Putamen (tissue), 1 donor: ENCODE measurements at regions not wholly inside any gene's neighbourhood (a gene's known extent, or its start where the extent isn't known, plus 50 kb on each side); places are given as distances from the start of the nearest gene placed in this dataset.

Source experiments
- DNase-seq: peaks from one replicate; pipeline ENCODE4 v3.0.0-alpha.2; 2016; ENCODE audit warnings: low spot score

DNA sequence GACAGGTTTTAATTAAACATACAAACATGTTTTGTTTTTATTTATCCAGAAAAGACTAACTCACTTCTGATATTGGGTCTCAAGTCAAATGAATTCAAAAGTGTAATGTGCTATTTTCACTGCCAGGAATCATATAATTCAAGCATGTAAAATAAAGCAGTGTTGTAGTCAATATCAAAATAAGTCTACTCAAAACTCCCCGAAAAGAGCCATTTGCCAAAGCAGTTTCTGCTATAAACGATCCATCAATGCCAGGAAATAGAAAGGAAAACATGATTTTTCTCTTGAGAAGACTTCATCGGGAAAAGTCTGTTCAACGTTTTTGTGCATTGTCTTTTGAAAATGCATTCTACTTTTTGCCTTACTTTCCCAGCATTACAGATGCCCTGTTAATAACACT is 633.3 kb downstream of the FAT4 start:
- DNase-seq = no peak

DNA sequence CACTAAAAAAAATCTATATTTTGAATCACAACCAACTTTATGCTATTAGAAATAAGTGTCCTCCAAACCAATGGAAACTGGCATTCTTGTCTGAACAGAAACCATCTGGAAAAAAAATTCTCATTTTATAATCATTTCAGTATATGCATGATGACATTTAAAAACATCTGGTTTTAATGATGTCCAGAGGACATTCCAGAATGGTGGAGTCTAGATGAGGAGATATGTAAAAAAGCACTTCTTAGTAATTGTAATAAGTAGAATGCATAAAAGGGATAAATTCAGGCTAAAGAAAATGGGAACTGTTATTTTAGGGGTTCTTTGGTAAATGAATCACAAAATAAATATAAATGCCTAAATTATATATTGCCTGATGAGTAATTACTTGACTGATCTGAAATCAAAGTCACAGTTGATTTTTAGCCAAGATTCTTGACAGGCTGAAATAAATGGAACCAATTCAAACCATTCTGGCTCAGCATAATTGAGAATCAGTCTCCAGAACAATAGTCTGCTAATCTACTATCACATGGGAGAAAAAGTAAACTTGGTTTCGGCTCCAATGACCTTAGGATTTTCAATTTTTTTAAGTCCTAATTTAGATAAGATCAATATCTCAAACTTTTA is 636.6 kb downstream of the FAT4 start:
- DNase-seq = no peak

GRCh38 chr4:125952631-125953030 is 637.9 kb downstream of the FAT4 start:
- DNase-seq = no peak

- no peak for DNase-seq
These were observed 641.5 kb downstream of the FAT4 start for GRCh38 chr4:125956276-125956675.

DNA sequence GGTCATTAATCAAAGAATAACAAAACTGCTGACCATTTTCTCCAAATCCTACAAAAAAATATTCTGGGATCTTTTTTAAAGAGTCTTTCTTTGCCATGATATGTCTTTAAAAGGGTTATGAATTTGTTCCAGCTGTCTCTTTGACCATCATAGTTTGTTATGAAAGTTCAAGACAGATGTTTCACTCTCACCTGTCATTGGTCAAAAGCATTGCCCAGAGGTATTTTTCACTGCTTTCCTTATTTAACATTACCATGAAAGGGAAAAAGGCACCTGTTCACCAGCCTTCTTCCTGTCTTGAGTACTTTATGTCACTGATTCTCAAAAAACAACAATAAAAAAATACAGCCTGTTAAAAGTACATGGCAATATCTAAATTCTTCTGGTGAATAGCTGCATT is 643.8 kb downstream of the FAT4 start:
- no peak for DNase-seq

DNA sequence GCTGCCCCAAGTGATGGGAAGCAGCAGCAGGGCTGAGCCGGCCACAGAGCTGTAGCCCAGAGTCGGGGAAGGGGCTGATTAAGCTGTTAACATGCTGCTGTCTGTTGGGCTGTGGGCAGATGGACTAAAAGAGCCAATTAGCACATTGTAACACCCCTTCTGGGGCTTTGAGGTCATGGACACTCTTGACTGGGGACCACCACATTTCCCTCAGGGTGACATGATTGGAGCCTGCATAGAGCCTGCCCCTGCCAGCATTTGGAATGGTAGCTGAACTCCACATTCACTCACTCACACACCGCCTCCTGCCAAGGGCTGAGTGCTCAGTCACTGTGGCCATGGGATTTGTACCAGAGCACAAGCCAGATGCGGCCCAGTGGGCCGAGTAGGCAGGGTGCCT is 646.9 kb downstream of the FAT4 start:
- no peak for DNase-seq

- no peak for DNase-seq
These were observed 661.2 kb downstream of the FAT4 start for GRCh38 chr4:125975861-125976397.

DNA sequence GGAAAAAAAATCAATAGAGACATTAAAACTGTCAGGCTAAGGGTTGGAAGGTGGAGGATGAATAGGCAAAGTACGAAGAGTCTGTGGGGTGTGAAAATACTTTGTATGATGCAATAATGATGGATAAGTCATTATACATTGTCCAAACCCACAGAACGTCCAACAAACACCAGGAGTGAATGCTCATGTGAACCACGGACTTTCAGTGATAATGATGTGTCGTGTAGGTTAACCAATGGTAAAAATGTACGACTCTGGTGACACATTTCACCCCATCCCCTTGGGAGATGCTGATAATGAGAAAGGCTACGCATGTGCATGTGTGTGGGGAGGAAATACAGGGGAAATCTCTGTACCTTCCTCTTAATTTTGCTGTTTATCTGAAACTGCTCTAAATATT is 665.2 kb downstream of the FAT4 start:
- no peak for DNase-seq

DNA sequence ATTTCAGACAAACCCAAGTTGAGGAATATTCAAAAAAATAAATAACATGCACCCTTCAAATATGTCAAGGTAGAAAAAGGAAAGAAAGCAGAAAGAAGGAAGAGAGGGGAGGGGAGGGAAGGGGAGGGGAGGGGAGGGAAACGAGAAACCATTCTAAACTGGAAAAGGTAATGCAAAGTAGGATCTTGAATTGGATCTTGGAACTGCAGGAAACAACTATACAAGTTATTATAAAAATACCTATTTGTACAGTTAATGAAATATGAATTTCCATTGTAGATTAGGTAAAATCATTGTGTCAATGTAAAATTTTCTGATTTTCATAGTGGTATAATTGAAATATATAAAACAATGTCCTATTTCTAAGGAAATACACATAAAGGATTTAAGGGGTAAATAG is 668.4 kb downstream of the FAT4 start:
- DNase-seq = no peak

- no peak for DNase-seq
These were observed 671.1 kb downstream of the FAT4 start for GRCh38 chr4:125985856-125986255.

DNA sequence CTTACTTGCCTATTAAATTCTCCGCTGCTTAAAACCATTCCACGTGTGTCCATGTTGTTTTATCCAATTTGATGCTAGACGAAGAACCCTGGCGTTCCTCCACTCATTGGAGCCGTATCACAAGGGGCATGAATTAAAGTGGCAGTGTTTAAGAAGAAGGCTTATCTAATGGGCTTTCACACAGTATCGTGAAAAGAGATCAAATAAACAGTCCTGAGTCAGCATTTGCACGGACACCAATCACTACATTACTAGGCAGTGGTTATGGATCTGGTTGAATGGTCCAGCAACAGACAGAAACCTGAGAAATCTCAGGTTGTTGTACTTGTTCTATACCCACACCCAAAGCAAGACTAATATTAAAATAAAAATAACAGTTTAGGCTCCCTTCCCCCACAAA is 671.6 kb downstream of the FAT4 start:
- DNase-seq = no peak

- no peak for DNase-seq
These were observed 673.7 kb downstream of the FAT4 start for GRCh38 chr4:125988464-125988863.

GRCh38 chr4:125991398-125991797 is 676.6 kb downstream of the FAT4 start:
- DNase-seq = no peak

- DNase-seq = no peak
These were observed 678.1 kb downstream of the FAT4 start for GRCh38 chr4:125992891-125993290.

- no peak for DNase-seq
These were observed 679.3 kb downstream of the FAT4 start for GRCh38 chr4:125994024-125994423.

- DNase-seq = no peak
These were observed 679.7 kb downstream of the FAT4 start for GRCh38 chr4:125994430-125994829.

DNA sequence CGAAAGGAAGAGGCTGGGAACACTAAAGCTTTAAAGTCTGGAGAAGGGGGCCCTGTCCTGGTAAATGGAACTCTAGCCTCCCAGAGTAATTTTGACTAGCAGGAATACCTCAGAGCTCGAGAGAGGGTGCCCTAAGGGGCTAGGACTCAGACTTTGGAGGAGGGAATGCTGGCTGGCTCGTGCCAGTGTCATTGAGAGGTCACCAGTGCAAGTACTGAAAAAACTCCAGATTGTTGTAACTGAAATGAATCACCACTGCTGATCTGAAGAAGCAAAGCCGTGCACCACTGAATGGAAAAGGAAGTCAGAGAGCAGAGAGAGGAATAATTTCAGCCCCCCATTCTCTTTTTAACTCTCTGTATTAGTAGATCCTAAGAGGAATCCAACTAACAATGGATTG is 690.2 kb downstream of the FAT4 start:
- DNase-seq = no peak

- DNase-seq = no peak
These were observed 692.4 kb downstream of the FAT4 start for GRCh38 chr4:126007142-126007541.

GRCh38 chr4:126012691-126013290 is 698.0 kb downstream of the FAT4 start:
- no peak for DNase-seq

DNA sequence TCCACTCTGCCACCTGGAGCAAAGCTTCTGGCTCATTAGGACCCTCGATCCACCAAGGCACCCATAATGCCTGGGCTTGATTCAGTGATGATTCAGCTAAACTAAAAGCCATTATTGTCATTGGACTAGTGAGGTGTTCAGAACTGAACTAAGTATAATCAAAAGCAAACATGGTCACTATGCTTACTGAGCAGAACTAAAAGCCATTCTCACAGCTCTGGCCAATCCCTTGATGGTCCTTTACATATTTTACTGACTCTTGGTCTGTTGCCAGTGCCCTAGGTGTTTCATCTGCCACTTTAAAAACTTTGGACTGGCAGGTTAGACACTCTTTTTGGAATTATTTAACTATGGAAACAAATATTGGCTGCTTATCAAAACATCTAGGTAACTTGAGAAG is 703.5 kb downstream of the FAT4 start:
- no peak for DNase-seq

DNA sequence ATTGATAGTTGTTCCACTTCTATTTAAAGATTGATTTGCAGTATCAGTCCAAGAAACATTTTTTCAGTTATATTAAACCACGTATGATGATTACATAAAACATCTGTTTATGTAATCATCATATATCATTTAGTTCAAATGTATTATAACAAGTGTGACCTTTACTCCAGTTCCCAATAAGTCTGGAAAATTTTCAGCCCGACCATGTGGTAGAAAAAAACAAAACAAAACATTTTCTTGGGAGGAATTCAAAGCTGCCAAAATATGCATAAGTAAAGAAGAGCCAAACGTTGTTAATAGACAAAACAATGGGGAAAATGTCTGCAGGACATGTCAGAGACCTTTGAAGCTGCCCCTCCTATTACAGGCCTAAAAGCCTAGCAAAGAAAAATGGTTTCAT is 709.1 kb downstream of the FAT4 start:
- DNase-seq = no peak

GRCh38 chr4:126027601-126028000 is 712.8 kb downstream of the FAT4 start:
- no peak for DNase-seq

DNA sequence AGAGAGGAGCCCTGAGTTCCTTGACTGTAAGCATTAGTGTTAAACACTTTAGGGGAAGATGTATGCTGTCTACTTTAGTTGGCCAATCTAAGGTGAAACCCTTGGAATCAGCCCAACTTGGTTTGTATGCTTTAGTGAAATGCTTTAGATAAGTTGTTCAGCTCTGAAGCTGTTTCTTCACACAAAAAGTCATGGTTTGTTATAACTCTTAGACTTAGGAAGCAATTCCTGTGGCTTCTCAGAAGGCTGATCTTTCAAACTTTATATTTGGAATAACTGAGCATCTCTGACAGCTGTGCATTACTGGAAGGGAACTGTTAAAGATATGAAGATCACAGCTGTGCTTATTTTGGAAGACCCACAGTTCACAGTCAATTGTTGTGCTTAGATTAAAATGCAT is 714.1 kb downstream of the FAT4 start:
- DNase-seq = no peak

DNA sequence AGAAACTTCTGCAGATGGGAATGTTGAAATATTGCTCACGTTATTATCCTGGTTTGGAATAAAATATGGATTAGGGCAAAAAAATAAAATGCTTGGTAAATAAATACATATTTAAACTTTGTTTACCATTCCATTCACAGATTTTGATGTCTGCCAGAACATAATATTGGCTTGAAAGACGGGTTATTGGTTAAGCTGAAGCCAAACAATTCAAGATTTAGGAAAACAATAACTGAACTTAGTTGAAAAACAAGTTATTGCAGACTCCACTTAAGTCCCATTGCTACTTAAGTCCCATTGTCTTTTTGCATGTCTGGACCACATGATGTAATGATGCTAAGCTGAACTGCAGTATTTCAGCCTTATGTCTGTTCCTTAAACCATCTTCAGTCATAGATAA is 722.5 kb downstream of the FAT4 start:
- DNase-seq = no peak
